Mesendoderm (in vitro differentiated cells): ENCODE measurements at regions not wholly inside any gene's neighbourhood (a gene's known extent, or its start where the extent isn't known, plus 50 kb on each side); places are given as distances from the start of the nearest gene placed in this dataset.

Experiments
- DNase-seq: peaks from one replicate; pipeline ENCODE4 v3.0.0; 2013
- H2AK5ac ChIP-seq: 2 replicates; pipeline ENCODE4 v1.6.1; 2013; ENCODE audit warnings: low read length, inconsistent platforms
- H2BK120ac ChIP-seq: 2 replicates; pipeline ENCODE4 v1.6.1; 2013; ENCODE audit warnings: low read depth, mild to moderate bottlenecking, low read length, moderate library complexity, mixed read lengths
- H2BK15ac ChIP-seq: replicated peaks from 2 replicates; pipeline ENCODE4 v1.6.1; 2013; ENCODE audit warnings: low read depth, mild to moderate bottlenecking, moderate library complexity
- H2BK5ac ChIP-seq: 2 replicates; pipeline ENCODE4 v1.6.1; 2013; ENCODE audit warnings: low read length, inconsistent platforms
- H3K18ac ChIP-seq: 2 replicates; pipeline ENCODE4 v1.6.1; 2013; ENCODE audit warnings: mild to moderate bottlenecking, low read length, mixed read lengths
- H3K23ac ChIP-seq: one replicate; pipeline ENCODE4 v1.6.1; 2013; ENCODE audit warnings: low read length
- H3K27ac ChIP-seq: 2 replicates; pipeline ENCODE4 v1.5.1; 2013; ENCODE audit warnings: low read depth, mild to moderate bottlenecking, inconsistent platforms, low read length, moderate library complexity
- H3K27me3 ChIP-seq: 2 replicates; pipeline ENCODE4 v1.6.1; 2013; ENCODE audit warnings: low read length, control low read depth, mild to moderate bottlenecking, inconsistent platforms; ENCODE audit not compliant: insufficient read depth, poor library complexity
- H3K36me3 ChIP-seq: 2 replicates; pipeline ENCODE4 v1.6.1; 2013; ENCODE audit warnings: low read length, inconsistent platforms; ENCODE audit not compliant: control insufficient read depth, insufficient read depth
- H3K4ac ChIP-seq: one replicate; pipeline ENCODE4 v1.6.1; 2013; ENCODE audit warnings: low read depth, mild to moderate bottlenecking, low read length, moderate library complexity
- H3K4me1 ChIP-seq: 2 replicates; pipeline ENCODE4 v1.6.1; 2013; ENCODE audit warnings: low read depth, low read length, inconsistent platforms; ENCODE audit not compliant: control insufficient read depth
- H3K4me2 ChIP-seq: 2 replicates; pipeline ENCODE4 v1.6.1; 2013; ENCODE audit warnings: low read length
- H3K4me3 ChIP-seq: 2 replicates; pipeline ENCODE4 v1.5.1; 2013; ENCODE audit warnings: mild to moderate bottlenecking, low read length
- H3K56ac ChIP-seq: one replicate; pipeline ENCODE4 v1.6.1; 2013; ENCODE audit warnings: low read length
- H3K79me1 ChIP-seq: 2 replicates; pipeline ENCODE4 v1.6.1; 2013; ENCODE audit warnings: low read length, inconsistent platforms
- H3K79me2 ChIP-seq: 2 replicates; pipeline ENCODE4 v1.6.1; 2013; ENCODE audit warnings: mild to moderate bottlenecking, low read length; ENCODE audit not compliant: control insufficient read depth, insufficient read depth
- H3K9ac ChIP-seq: 2 replicates; pipeline ENCODE4 v1.6.1; 2013; ENCODE audit warnings: low read length, inconsistent platforms
- H4K5ac ChIP-seq: one replicate; pipeline ENCODE4 v1.6.1; 2013; ENCODE audit warnings: low read length
- H4K8ac ChIP-seq: one replicate; pipeline ENCODE4 v1.6.1; 2013; ENCODE audit warnings: low read depth, mild to moderate bottlenecking, control low read depth, low read length, moderate library complexity
- WGBS: extraction: QIAGEN DNeasy Blood & Tissue Kit; methylation state at CpG from one replicate; pipeline ENCODE4 v1.1.7; 2013; ENCODE audit warnings: low lambda C conversion rate, missing lambda C conversion rate; ENCODE audit not compliant: insufficient coverage; ENCODE audit errors: extremely low coverage; 5-methylcytosine and 5-hydroxymethylcytosine counted together

DNA sequence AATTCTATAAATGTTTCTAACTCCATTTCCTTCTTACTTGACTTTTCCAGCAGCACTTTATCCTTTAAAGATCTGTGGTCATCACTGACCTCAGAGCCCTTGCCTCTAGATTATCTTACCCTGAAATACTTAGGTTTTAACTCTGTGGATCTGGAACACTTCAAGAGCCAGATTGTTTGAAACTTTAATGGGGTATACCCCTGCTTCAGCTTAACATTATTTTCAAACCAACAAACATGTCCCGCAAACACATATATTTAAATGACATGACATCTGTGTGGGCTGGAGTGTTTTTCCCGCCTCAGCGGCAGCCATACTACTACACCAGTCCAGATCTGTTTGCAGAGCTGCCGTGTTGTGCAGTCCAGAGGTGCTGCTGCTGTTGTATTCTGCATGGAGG lies 252.0 kb upstream of the TPM1 start:
- H3K79me1 ChIP-seq: no peaks in the 10 kb centered on the region

DNA sequence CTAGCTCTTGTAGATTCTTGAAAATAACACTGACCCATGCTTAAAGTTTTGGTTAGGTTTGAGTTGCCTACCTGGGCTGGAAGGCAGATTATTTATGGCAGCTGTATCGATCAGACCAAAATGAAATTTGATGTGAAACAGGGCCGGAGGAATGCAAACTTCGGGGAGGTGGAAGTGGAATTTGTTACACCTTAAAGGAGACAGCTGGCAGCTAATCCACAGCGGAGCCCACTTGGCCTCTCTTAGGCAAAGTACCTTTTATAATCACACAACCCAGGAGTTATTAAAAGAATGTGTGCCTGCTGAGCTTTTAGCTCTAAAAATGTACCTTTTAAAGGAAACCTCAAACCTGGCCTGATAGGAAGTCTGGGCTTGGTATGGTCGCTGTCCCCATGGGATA lies 250.9 kb upstream of the TPM1 start:
- no peak for DNase-seq
- WGBS: no CpG with 5 or more reads among the region's 5 CpGs

More for the DNA sequence above, 252.0 kb upstream of the TPM1 start:
- H4K5ac ChIP-seq: no peak overlapping the region
- H3K4me2 ChIP-seq: no peak overlapping the region
- no peak overlapping the region for H3K18ac ChIP-seq
- H3K56ac ChIP-seq: no peak overlapping the region
- no CpG with 5 or more reads among the region's 4 CpGs for WGBS
- no peak overlapping the region for H3K9ac ChIP-seq
- H3K4me1 ChIP-seq: peaks cover 2% of the 10 kb centered on the region
- H3K4ac ChIP-seq: no peak overlapping the region
- no peak overlapping the region for H2BK15ac ChIP-seq
- no peaks in the 10 kb centered on the region for H3K27me3 ChIP-seq
- H2BK120ac ChIP-seq: no peak overlapping the region
- no peaks in the 10 kb centered on the region for H3K36me3 ChIP-seq
- H2BK5ac ChIP-seq: no peak overlapping the region
- H4K8ac ChIP-seq: no peak overlapping the region
- no peak overlapping the region for H3K27ac ChIP-seq
- no peak overlapping the region for H3K4me3 ChIP-seq
- no peak for DNase-seq
- no peak overlapping the region for H2AK5ac ChIP-seq
- H3K23ac ChIP-seq: no peak overlapping the region
- H3K79me2 ChIP-seq: no peaks in the 10 kb centered on the region

DNA sequence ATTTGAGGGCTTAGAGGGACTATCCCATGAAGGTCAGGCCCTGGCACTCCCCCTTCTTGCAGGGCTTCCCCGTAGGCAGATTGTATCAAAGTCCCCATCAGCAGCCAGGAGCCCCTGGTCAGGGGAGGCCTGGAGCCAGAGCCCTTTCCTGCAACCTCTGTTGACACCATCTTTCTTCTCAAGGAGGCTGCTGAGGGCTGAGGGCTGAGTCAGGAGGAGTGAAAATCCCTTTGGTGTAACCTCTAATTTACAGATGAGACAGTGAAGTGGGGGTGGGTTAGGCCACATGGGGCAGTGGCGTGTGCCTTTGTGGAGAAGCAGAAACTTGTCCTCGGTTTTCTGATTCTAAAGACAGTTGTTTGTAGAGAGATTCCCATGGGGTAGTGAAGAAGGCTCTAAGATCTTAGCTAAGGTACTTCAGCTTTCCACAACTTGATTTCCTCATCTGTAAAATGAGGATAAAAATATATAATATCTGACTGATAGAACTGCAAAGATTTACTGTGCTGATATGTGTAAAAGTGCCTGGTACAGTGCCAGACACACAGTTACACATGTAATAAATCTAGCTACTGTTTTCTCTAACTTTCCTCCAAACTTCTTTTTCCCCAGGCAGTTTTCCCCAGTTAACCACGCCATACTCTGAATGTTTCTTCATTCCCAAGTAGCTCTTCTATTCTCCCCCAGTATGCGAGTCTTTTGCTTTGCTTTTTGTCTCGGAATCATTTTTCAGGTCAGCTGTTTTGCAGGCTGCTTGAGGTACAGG lies 249.4 kb upstream of the TPM1 start:
- Histone ChIP-seq H4K8ac (no peak overlapping the region), H2BK120ac (no peak overlapping the region), H3K4ac (no peak overlapping the region), H3K18ac (no peak overlapping the region), H2BK5ac (no peak overlapping the region), H4K5ac (no peak overlapping the region), H3K36me3 (no peaks in the 10 kb centered on the region), H3K9ac (no peak overlapping the region), H3K56ac (no peak overlapping the region), H3K79me2 (no peaks in the 10 kb centered on the region), H3K4me1 (peaks cover 2% of the 10 kb centered on the region), H3K4me3 (no peak overlapping the region), H2AK5ac (no peak overlapping the region), H3K27me3 (no peaks in the 10 kb centered on the region), H3K23ac (no peak overlapping the region), H2BK15ac (no peak overlapping the region), H3K4me2 (no peak overlapping the region), H3K79me1 (no peaks in the 10 kb centered on the region), H3K27ac (no peak overlapping the region)
- WGBS: no CpG with 5 or more reads among the region's 6 CpGs
- DNase-seq: peak; percentile 39

More for the DNA sequence above, 250.9 kb upstream of the TPM1 start:
- Histone ChIP-seq H3K79me1 (no peaks in the 10 kb centered on the region), H3K4me2 (no peak overlapping the region), H3K4me1 (peaks cover 2% of the 10 kb centered on the region), H3K36me3 (no peaks in the 10 kb centered on the region), H4K5ac (no peak overlapping the region), H3K9ac (no peak overlapping the region), H2BK15ac (no peak overlapping the region), H3K4me3 (no peak overlapping the region), H3K79me2 (no peaks in the 10 kb centered on the region), H2BK5ac (no peak overlapping the region), H3K18ac (no peak overlapping the region), H4K8ac (no peak overlapping the region), H2BK120ac (no peak overlapping the region), H3K4ac (no peak overlapping the region), H3K27me3 (no peaks in the 10 kb centered on the region), H2AK5ac (no peak overlapping the region), H3K27ac (no peak overlapping the region), H3K23ac (no peak overlapping the region), H3K56ac (no peak overlapping the region)

- DNase-seq: no peak
- Histone ChIP-seq H4K5ac (no peak overlapping the region), H3K4ac (no peak overlapping the region), H2AK5ac (no peak overlapping the region), H3K18ac (no peak overlapping the region), H3K79me1 (no peaks in the 10 kb centered on the region), H3K4me1 (peaks cover 2% of the 10 kb centered on the region), H2BK15ac (no peak overlapping the region), H2BK120ac (no peak overlapping the region), H3K56ac (no peak overlapping the region), H3K4me3 (no peak overlapping the region), H3K27me3 (no peaks in the 10 kb centered on the region), H3K27ac (no peak overlapping the region), H2BK5ac (no peak overlapping the region), H4K8ac (no peak overlapping the region), H3K23ac (no peak overlapping the region), H3K79me2 (no peaks in the 10 kb centered on the region), H3K9ac (no peak overlapping the region), H3K36me3 (no peaks in the 10 kb centered on the region), H3K4me2 (no peak overlapping the region)
- WGBS: no CpG with 5 or more reads among the region's 5 CpGs
These were observed 248.8 kb upstream of the TPM1 start for GRCh38 chr15:62793752-62794144.

DNA sequence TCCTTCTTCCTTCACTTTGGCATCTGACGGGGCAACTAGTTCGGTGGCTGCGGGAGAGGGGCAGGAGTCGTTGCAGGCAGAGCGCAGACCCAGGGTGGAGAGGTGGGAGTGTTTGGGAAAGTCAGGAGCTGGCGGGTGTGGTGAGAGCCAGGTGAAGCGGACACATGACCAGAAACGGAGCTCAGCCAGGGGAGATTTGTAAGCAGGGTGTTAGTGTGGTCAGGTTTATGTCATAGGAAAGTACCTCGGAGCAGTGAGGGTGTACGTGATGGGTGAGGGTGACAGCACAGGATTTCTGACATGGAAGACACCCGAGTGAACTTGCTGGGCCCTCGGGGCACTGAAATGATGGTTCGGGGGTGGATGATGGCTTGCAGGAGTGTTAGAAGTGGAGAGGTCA lies 247.4 kb upstream of the TPM1 start:
- no peak overlapping the region for H3K9ac ChIP-seq
- H3K4me1 ChIP-seq: peaks cover 2% of the 10 kb centered on the region
- no peak overlapping the region for H3K4ac ChIP-seq
- no peak overlapping the region for H2BK120ac ChIP-seq
- DNase-seq: no peak
- no peak overlapping the region for H4K5ac ChIP-seq
- no peak overlapping the region for H3K27ac ChIP-seq
- H3K79me1 ChIP-seq: no peaks in the 10 kb centered on the region
- H2BK15ac ChIP-seq: no peak overlapping the region
- H3K56ac ChIP-seq: no peak overlapping the region
- peaks cover 1% of the 10 kb centered on the region for H3K36me3 ChIP-seq
- no peaks in the 10 kb centered on the region for H3K27me3 ChIP-seq
- no peak overlapping the region for H3K23ac ChIP-seq
- H3K4me2 ChIP-seq: no peak overlapping the region
- no peak overlapping the region for H2BK5ac ChIP-seq
- H3K79me2 ChIP-seq: no peaks in the 10 kb centered on the region
- no peak overlapping the region for H4K8ac ChIP-seq
- H3K18ac ChIP-seq: no peak overlapping the region
- no CpG with 5 or more reads among the region's 13 CpGs for WGBS
- no peak overlapping the region for H3K4me3 ChIP-seq
- H2AK5ac ChIP-seq: no peak overlapping the region
